ENCODE measurements at regions not wholly inside any gene's neighbourhood (a gene's known extent, or its start where the extent isn't known, plus 50 kb on each side); places are given as distances from the start of the nearest gene placed in this dataset.

DNA sequence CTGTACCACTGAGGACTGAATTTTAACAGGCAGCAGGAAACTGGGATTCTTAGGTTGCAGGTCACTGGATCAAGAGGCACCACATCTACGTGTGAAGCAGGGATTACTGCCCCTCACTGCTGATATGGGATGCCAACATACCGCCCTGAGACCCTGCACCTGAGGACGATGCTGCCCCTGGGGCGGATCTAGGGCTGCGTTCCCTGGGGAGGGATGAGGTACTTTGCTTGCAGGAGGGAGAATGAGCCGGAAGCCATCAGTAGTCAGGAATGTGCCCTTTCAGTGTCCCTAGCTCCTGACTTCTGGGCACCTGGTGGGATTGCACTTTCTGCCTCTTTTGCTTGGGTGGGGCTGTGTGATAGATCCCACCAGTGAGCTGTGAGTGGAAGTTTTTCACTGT is 122.8 kb downstream of the RPLP1 start:
- DNase-seq (ENCODE audit: low read depth, low spot score), result no peak

DNA sequence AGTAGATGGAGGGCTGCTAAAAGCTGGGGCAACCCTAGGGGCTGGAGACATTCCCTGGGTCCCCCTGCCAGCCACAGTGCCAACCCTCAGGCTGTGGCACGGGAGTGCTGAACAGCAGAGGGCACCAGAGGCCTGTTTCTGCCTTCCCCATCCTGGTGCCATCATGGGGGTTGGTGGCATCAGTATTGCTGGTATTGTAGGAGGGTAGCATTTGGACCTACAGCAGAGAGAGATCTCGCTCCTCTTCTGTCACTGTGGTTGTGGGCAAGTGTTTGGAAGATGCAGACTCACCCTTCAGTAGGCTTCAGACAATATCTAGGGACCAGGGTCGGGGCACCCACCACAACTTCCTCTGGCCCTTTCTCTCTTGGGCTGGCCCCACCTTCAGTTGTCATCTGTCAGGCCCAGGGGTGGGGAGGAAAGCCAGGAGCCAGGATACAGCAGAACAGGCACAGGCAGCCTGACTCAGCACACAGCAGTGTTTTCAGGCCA is 123.5 kb downstream of the RPLP1 start:
- DNase-seq (ENCODE audit: low read depth, low spot score), result no peak

DNA sequence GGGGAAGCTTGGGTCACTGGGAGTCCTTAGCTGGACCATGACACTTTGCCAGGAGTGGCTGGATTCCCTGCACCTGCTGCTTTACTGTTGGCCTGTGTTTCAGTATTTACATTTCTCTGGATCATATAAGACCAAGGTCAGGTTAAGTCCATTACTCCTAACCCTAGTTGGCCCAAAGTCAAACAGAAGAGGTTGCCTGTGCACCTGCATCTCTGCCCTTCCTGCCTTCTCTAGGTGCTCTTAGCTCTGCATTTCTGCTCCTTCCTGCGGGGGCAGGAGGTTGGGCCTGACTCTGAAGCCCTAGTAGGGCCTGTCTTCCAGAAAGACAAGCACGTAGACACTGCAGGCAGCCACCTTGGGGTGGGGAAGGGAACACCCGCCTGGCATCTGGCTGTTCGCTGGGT is 124.3 kb downstream of the RPLP1 start:
- no peak for DNase-seq (ENCODE audit: low read depth, low spot score)

DNA sequence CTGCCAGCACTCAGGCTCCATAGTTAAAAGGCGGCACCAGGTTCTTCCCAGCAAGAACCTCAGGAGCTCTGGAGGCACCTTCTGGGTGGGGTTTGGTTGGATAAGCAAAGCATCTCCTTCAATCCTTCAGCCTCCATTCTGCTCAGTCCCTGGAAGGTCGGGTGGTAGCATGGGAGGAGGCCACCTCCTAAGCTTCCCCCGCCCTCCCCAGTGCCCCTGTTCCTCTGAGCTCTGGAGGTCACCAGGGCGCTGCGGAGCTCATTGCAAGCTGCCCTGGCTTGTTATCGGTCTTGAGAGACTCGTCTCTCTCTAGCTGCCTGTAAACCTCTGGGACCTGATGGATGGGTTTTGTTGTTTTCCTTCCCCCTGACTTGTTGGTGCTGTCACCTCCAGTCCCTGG is 124.8 kb downstream of the RPLP1 start:
- DNase-seq (ENCODE audit: low read depth, low spot score), result no peak

DNA sequence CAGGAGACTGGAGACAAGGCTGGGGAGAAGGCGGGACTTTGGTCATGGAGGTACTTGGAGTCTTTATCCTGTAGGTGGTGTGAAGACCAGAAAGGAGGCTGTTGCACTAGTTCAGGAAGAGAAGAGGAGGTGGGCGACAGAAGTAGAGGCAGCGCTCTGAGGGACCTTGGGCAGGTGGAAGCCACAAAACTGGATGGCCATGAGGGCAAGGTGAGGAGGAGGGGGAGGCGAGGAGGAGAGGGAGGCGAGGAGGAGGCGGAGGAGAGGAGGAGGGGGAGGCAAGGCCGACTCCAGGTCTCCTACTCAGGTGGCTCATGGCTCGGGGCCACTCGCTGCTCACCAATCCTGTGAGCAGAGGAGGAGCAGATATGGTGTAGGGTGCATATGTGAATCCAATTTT is 125.6 kb downstream of the RPLP1 start:
- no peak for DNase-seq (ENCODE audit: low read depth, low spot score)

- DNase-seq (ENCODE audit: low read depth, low spot score), result no peak
Measured at GRCh38 chr15:69578787-69579583, 126.4 kb downstream of the RPLP1 start.

DNA sequence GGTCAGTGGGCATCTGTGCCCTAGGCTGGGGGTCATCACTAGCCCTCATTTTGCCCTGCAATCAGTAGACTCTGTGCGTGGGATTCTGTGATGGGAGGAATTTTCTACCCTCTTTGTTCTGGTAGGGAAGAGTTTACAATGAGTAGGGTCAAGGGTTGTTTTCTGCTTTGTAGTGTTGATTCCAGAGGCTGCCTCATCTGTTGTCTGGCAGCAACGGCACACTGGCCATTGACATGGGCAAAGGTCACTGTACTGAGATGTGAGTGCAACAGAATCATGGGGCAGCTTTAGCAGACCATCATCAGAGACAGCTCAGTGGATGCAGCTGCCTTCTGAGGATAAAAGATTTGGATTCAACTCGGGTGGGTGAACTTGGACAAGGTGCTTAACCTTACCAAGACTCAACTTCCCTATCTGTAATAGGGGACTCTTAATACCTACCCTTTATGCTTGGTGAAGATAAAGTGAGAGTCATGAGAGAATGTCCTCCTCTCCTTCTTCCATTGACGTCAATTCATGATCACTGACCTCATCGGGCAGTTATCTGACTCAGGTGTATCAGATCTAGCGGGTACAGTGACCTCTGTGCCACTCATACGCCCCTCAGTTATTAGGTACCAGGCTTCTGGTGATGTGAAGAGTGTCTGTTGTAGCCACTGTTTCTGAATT is 127.5 kb downstream of the RPLP1 start:
- DNase-seq (ENCODE audit: low read depth, low spot score), result no peak

DNA sequence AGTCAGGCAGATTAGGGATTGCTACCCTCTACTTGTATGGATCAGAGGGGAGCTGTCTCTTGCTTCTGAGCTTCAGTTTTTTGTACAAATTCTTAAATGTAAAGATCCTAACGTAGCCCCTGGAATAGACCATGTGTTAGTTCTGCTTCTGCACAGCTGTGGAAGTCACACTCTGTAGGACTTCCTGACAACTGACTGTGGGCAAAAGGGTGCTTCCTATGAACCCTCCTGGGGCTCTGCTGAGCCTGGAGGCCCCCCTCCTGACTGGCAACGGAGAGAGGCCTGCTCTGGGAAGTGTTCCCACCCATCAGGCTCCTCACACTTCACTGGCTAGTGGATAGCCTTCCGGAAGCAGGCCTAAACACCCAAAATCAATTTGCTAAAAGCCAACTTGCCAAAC is 131.0 kb downstream of the RPLP1 start:
- DNase-seq (ENCODE audit: low read depth, low spot score), result no peak

DNA sequence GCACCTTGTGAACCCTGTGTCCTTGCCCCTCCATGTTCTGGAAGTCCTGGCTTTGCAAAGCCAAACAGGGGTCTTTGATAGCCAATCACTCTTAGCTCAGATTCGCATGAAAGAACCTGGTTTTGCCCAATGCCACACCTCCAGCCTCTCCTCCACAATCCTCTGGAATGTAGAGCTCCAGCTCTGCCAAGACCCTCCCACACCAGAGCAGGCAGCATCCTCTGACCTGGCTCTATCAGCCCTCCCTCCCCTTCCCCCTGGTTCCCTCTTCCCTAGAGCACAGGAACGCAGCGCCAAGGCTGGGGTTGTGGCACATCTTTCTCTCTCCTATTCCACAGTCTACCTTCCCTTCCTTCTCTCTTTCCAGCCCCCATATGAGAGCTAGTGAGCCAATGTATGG is 133.3 kb downstream of the RPLP1 start:
- DNase-seq (ENCODE audit: low read depth, low spot score), result no peak

DNA sequence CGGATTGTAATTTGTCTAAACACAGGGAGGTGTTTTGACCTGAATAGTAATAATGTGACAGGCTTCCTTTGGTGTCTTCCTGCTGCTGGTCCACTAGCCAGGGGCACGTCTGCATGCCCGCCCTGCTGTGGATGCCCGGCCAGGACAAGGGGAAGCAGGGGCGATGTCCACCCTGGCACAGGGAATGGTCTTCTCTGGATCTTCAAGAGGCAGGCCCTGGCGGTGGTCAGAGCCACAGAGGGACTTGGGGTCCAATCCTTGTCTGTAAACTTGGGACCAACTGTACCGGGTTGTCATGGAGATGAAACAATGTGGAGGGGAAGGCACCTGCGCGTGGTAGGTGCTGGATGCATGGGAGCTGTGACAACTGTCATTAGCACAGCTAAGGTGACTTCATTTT is 134.1 kb downstream of the RPLP1 start:
- DNase-seq (ENCODE audit: low read depth, low spot score), result no peak

DNA sequence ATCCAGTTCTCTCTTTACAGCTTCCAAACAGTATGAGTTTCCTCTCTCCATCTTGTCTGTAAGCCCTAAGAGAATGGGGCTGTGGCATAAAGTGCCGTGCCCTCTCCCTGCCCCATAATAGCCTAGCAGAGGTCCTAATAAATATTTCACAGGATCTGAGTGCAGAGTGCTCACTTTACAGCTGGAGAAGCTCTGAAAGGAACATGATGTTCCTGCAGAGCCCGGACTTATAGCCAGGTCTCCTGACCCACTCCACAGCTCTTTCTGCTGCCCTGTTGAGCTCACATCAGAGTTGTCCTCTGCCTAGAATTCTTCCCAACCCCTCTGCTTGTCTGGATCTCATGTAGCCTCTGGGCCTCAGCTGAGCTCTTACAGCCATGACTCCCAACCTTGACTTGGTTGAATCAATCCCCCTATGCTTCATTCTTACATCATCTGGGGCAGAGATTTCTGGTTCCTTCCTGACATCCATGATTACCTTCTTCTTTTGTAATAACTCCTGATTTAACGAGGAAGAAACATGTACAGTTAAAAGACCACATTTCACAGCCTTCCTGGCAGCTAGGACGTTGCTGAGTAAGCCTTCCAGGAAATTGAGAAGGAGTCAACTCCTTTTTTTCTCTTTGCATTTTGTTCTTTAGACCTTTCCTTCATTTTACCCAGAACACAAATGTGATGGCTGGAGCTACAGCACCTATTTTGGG is 135.3 kb downstream of the RPLP1 start:
- DNase-seq (ENCODE audit: low read depth, low spot score), result no peak

GRCh38 chr15:69590201-69590710 is 137.6 kb downstream of the RPLP1 start:
- DNase-seq (ENCODE audit: low read depth, low spot score), result no peak

DNA sequence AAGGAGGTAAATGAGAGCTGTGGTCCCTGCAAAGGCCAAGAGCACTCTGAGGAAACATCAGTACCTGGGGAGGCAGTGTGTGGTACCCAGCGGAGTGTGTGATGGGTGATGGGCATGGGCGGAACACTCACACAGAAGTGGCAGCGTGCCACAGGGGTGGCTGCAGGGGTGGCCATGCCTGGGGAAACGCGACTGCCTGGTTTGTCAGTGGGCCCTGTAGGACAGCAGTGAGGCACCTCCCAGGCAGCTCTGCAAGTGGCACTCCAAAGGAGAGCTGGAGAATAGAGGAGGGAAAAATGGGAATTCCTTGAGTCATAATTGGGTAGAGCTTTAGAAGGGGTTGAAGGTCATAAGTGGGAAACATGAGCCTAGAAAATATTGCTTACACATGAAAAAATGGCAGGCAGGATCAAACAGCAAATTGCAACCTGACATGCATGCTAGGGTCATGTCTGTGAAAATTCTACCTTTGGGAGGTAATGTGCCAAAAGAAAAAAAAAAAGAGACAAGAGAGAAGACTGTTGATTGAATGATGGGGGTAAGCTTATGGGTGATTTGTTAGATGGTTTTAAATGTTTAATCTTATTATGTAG is 138.4 kb downstream of the RPLP1 start:
- DNase-seq (ENCODE audit: low read depth, low spot score), result no peak

- DNase-seq (ENCODE audit: low read depth, low spot score), result no peak
Measured at GRCh38 chr15:69591905-69592508, 139.4 kb downstream of the RPLP1 start.

- DNase-seq (ENCODE audit: low read depth, low spot score), result no peak
Measured at GRCh38 chr15:69592954-69593353, 140.3 kb downstream of the RPLP1 start.

GRCh38 chr15:69593488-69593887 is 140.9 kb downstream of the RPLP1 start:
- DNase-seq (ENCODE audit: low read depth, low spot score), result no peak

DNA sequence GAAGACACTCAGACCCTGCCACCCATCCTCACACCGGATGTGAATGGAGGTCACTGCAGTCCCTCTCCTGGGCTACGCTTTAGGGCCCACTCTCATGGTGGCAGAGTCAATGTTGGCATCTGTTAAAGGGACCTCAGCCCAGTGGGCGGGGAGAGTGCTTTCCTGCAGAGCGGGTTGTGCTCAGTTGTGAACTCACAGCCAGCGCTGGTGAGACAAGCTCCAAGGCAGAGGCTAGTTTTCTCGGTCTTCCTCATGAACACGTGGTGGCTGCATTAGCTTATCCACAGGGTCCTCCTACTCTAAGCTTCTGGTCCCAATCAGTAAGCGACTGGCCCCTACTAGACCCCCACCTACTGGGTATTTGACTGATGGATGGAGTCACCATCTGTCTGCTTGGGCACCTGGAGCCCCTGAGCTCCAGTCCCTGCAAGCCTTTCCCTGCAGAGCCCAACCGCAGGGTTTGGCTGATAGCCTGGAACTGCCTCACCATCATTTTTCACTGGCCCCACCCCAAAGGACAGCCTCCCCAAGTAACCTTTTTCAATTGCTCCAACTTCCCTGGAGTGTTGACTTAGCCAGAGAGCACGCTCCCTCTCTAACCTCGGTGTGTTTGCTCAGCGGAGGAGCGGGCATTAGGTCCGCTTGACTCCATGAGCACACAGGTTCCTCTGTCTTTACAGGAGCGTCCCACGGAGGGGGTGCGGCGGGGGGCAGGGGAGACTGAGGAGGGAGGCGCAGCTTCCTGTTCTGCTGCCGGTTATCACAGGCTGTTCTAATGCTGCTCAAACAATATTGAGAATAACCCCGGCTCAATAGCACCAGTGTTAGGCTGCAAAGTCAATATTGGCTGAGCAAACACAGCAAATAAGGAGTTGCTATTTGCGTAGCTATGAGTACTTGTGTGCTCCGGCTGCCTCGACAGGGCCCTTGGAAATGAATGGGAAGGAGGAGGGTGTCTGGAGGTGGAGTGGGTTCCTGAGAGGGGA is 141.7 kb downstream of the RPLP1 start:
- peak; percentile 46 for DNase-seq (ENCODE audit: low read depth, low spot score)

- no peak for DNase-seq (ENCODE audit: low read depth, low spot score)
Measured at GRCh38 chr15:69595009-69595791, 142.6 kb downstream of the RPLP1 start.

DNA sequence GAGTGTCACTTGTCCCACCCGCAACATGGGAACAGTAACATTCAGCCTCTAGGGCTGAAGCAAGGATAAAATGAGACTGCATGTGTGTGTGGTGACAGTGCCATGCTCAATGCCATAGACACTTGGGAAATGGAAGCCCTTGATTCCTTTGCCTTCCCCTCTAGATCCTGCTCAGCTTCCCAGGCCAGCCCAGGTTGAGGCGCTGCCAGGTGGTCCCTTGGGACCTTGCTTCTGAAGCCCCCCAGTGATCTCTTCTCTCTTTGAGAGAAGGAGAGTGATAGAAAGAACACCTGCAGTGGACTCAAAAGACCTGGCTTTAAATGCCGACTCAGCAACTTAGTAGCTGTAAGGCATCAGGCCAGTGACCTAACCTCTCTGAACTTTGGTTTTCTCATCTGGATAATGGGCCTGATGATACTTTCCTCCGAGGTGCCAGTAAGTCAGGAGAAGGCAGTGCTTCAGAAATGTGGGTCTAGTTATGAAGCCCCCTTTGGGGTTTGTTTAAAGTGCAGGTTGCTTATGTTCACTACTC is 144.5 kb downstream of the RPLP1 start:
- no peak for DNase-seq (ENCODE audit: low read depth, low spot score)

All from smooth muscle cell of the brain vasculature (primary cell).